GM12864 (cell line): ENCODE measurements at regions not wholly inside any gene's neighbourhood (a gene's known extent, or its start where the extent isn't known, plus 50 kb on each side); places are given as distances from the start of the nearest gene placed in this dataset.

Source experiments
- DNase-seq: peaks from one replicate; pipeline ENCODE4 v3.0.0-alpha.2; 2011; ENCODE audit warnings: low read depth
- H3K4me3 ChIP-seq: 2 replicates; pipeline ENCODE4 v1.5.1; 2011; ENCODE audit warnings: mild to moderate bottlenecking, low read depth, low read length, control low read depth
- TF ChIP-seq, protein P1 (sequence below): IDR thresholded peaks from 2 replicates; pipeline ENCODE4 v1.5.1; 2011; ENCODE audit warnings: low read depth, mild to moderate bottlenecking, moderate library complexity, low read length, control low read depth, inconsistent platforms; ENCODE audit errors: missing control alignments

DNA sequence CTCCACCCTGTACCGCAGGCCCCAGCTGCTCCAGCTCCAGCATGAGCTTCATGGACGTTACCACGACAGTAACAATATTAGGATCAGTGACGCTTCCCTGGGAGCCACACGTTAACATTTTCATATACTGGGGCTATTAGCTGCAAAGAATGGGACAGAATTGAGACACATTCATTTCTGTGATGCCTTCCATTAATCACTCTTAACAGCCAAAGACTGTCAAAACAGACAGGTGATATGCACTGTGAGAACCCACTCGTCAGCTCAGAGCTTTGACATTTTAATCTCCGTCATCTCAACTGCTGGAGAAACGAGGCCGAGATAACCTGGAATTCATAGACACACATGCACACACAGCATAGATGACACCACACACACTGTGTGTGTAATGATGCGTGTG is 408.4 kb upstream of the SHH start:
- no peak for DNase-seq
- H3K4me3 ChIP-seq = no peak overlapping the region
- TF ChIP-seq, protein P1, sequence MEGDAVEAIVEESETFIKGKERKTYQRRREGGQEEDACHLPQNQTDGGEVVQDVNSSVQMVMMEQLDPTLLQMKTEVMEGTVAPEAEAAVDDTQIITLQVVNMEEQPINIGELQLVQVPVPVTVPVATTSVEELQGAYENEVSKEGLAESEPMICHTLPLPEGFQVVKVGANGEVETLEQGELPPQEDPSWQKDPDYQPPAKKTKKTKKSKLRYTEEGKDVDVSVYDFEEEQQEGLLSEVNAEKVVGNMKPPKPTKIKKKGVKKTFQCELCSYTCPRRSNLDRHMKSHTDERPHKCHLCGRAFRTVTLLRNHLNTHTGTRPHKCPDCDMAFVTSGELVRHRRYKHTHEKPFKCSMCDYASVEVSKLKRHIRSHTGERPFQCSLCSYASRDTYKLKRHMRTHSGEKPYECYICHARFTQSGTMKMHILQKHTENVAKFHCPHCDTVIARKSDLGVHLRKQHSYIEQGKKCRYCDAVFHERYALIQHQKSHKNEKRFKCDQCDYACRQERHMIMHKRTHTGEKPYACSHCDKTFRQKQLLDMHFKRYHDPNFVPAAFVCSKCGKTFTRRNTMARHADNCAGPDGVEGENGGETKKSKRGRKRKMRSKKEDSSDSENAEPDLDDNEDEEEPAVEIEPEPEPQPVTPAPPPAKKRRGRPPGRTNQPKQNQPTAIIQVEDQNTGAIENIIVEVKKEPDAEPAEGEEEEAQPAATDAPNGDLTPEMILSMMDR = no peak

DNA sequence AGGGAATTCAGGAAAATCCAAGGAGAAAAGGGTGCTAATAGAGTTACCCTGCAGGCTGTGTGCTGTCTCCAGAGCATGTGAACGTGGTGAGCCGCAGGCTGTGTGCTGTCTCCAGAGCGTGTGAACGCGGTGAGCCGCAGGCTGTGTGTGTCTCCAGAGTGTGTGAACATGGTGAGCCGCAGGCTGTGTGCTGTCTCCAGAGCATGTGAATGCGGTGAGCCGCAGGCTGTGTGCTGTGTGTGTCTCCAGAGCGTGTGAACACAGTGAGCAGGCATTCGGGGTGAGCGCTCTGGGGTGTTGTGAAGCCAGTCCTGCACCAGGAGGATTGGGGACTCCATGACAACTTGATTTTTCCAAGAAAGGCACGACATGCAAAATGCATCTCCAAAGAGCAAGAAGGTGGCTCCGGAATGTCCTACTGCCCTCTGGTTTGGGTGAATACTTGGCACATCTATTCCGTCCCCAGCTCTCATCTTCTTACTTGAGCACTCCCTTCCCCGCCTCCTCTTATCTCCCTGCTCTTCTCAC is 407.9 kb upstream of the SHH start:
- no peak for DNase-seq
- TF ChIP-seq, protein P1 = no peak
- H3K4me3 ChIP-seq = no peak overlapping the region

DNA sequence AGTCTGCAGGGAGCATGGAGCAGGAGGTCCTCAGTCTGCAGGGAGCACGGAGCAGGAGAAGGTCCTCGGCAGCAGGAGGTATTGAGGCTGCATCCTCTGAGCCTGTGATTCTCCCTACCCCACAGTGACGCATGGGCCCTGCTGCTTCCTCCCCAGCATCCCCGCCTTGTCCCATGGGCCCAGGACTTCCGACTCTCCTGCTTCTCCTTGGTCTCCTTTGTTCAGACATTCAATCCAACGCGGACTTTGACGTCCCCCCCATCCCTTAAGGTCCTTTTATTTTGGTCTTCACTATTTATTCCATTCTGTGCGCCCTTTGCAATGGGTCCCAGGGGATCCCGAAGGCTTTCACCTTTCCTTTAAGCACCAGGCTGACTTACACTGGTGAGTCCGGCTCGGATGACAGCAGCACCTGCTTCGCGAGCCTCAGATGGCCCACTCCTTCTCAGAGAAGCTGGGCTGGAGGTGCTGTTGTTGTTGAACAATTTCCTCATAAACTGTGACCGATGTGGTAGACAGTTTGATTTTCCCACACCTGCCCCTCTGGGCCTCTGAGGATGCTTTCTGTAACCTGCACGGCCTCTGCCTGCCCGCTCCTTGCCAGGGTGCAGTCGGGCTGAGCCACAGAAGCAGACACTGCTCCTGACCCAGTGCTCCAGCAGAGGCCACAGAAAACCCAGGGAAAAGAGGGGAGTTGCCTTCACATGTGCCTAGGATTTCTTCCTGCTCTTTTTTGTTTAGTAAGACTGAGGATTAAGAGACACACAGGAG is 407.2 kb upstream of the SHH start:
- TF ChIP-seq, protein P1 = no peak
- H3K4me3 ChIP-seq = no peak overlapping the region
- DNase-seq = no peak

DNA sequence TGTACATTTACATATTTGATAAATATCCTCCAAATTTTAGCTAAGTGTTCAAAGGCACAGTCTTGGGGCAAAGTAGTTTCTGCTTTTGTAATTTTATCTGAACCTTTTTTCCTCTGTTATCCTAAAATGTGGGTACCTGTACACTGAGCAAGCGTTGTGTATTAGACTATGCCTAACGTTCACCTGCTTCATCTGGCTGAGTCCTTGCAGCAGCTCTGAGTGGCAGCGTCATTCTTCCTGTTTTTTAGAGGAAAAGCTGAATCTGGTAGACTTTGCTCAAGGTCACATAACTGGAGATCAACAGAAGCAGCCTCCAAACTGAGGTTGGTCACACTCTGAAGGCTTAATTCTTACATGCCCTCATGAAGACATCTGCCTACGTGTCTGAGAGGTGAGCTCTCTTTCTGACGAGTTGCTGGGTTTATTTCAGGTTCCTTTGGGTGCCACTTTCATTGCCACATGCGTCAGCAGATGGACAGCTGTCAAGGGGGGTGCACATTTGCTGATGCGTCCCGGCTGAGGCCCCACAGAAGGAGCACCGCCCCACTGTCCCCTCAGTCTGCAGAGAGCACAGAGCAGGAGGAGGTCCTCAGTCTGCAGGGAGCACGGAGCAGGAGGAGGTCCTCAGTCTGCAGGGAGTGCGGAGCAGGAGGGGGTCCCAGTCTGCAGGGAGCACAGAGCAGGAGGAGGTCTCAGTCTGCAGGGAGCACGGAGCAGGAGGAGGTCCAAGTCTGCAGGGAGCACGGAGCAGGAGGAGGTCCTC is 406.5 kb upstream of the SHH start:
- DNase-seq = no peak
- TF ChIP-seq, protein P1 = no peak
- H3K4me3 ChIP-seq = no peak overlapping the region

DNA sequence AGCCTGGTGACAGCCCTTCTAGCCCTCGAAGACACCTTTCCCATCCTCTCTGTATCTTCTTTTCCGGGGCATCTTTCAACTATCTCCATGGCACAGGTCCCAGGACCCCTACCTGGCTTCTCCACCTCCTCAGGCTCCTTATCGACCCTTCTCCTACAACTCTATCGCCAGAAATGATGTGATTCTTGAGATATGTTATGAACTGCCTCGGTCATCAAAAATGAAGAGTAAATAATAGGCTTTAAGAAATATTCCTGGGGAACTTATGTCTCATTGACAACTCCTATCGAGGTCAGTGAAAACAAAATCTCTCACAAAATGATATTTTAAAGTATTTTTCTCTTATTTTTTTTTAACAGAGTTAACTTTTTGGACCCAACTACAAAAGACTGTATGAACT is 405.5 kb upstream of the SHH start:
- TF ChIP-seq, protein P1 = no peak
- no peak overlapping the region for H3K4me3 ChIP-seq
- DNase-seq = no peak

DNA sequence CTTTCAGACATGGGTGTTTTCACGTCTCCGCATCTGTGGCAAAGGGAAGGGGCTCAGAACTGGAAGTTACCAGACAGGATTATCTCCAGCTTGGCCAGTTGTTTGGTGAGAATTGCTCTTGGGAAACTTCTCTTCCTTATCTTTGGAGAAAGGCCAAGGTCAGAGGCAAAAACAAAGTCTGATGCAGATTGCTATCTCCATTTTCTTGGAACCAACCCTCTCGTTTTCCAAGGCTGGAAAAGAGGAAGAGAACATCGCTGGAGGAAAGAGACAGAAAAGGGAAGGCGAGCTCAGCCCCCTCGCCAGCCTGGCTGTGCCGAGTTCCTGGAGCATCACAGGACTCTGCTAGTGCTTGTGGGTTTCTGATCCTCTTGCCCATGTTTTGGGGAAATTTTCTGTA is 396.8 kb upstream of the SHH start:
- H3K4me3 ChIP-seq = no peak overlapping the region
- TF ChIP-seq, protein P1 = no peak
- DNase-seq = no peak
